GM23248 (cell line): ENCODE measurements at regions not wholly inside any gene's neighbourhood (a gene's known extent, or its start where the extent isn't known, plus 50 kb on each side); places are given as distances from the start of the nearest gene placed in this dataset.

Experiments
- EZH2 ChIP-seq: fragments of 200-600 bp; sonication (generic); IDR thresholded peaks from 2 replicates; pipeline ENCODE4 v1.6.1; 2018; ENCODE audit warnings: antibody characterized with exemption, mild to moderate bottlenecking; ENCODE audit not compliant: insufficient read depth, poor library complexity, severe bottlenecking
- EZH2phosphoT487 ChIP-seq: fragments of 200-600 bp; sonication (generic); IDR thresholded peaks from 2 replicates; pipeline ENCODE4 v1.6.1; 2018; ENCODE audit warnings: antibody characterized with exemption, moderate library complexity, mild to moderate bottlenecking, low read depth; ENCODE audit not compliant: insufficient read depth

DNA sequence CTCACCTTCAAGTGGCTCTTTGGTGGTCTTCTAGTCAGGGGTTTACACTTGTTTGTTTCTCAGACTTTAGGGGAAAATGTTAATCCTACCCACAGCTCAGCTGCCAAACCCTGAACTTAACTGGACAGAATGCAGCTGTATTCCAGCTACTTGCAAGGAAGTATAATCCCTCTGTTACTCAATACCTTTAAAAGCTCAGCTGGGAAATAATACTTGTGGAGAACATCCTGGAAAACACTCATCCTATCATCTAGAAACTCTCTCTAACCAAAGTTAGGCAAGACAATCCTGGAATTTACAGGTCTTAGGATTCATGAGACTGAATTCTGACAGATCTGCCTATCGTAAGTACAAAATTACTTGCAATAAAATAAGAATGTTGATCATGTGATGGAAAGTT lies 404.1 kb downstream of the ADAMTS20 start:
- TF ChIP-seq EZH2 (no peak), EZH2phosphoT487 (no peak)
